IPS DF 4.7 (cell line): ENCODE measurements at regions not wholly inside any gene's neighbourhood (a gene's known extent, or its start where the extent isn't known, plus 50 kb on each side); places are given as distances from the start of the nearest gene placed in this dataset.

Experiments
- DNase-seq: peaks from one replicate; pipeline ENCODE4 v3.0.0-alpha.2; 2013; ENCODE audit warnings: low spot score; ENCODE audit errors: extremely low read depth

DNA sequence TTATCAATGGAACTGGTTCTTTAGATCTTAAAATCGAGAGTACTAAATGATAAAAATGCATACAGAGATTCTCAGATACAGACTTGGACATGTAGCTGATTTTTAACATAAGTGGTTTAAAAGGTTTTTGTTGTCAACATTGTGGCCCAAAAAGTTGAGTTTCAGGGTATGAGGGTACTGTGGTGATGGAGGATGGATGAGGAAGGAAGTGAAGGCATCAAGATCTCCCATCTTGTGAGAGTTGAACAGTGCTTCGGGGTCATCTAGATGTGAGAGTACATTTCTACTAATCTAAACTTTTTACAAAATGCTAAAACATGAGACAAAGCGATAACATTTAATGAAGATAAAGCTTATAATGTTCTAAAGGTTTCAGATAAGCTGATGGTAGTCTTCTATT is 452.6 kb downstream of the PCNX1 start:
- DNase-seq: no peak

- no peak for DNase-seq
Measured at GRCh38 chr14:71361336-71361735, 454.1 kb downstream of the PCNX1 start.

- no peak for DNase-seq
Measured at GRCh38 chr14:71361874-71362273, 454.6 kb downstream of the PCNX1 start.

GRCh38 chr14:71362282-71362681 is 455.0 kb downstream of the PCNX1 start:
- DNase-seq: no peak

DNA sequence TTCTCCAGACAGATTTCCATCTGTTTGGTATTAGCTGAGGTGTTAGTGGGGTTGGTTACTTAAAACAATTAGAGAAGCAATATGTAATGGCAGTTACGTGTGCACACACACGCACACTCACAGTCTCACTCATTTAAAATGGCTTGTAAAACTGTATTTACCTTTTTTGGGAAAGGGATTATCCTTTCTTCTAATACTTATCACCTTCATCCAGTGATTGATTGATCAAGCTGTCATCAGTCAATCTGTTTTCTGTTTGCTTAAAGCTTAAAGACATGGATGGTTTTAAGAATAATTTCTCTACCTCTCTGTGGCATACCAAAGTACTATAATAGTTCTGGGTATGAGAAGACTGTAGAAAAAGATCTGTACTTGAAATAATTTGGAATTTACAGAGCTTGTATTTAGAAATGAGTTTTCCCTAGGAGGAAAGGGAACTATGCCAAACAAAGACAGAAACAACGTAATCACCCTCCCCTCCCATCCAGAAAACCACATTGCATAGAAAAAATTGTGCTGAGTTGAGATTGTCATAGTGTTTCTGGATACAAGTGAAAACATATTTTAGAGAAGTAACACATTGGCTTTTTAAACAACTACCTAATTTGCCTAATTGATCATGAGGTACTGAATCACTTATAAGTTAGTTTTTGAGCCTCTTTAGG is 455.8 kb downstream of the PCNX1 start:
- DNase-seq: no peak

DNA sequence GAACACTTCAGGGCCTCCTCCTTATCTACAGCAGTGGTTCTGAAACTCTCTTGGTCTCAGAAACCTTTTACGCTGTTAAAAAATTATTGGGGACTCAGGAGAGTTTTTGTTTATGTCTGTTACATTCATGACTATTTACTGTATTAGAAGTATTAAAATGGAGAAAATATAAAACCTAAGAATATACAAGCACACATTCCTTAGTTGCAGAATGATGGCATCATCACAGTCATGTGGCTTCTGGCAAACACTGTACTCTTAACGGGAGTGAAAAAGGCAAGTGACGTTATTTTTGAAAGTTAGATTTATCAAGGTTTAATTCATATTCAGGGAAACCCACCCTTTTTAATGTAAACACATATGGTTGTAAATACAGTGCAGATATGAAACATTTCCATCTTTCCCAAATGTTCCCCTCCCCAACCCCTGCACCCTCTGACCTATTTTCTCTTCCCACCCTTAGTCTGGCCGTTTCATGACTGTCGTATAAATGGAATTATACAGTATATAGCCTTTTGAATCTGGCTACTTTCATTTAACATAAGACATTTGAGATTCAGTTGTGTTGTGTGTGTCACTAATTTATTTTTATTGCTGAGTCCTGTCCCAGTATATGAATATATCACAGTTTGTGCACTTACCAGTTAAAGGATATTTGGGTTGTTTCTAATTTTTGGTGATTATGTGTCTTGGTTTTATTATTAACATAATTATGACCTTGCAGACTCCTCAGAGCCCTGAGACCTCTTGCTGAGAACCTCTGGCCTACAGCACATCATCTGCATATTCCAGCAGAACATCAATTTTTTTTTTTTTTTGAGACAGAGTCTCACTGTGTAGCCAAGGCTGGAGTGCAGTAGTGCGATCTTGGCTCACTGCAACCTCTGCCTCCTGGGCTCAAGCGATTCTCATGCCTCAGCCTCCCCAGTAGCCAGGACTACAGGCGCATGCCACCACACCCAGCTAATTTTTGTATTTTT is 457.0 kb downstream of the PCNX1 start:
- no peak for DNase-seq

DNA sequence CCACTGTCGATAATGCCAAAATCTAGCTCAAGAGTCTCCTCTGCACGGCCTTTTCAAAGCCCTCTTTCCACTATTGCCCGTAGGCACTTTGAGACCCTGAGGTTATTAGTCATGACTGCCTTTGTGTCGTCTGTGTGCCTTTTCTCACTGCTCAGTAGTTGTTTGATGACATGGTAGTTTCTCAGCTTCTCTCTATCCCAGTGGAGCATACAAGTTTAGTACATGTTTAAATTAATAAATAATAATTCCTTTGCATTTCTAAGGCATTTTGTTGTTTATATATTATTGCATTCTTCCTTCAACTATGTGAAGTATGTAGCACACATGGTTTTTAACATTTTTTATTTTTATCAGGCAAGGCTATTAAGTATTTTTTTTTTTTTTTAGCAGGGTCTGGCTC is 458.1 kb downstream of the PCNX1 start:
- no peak for DNase-seq

DNA sequence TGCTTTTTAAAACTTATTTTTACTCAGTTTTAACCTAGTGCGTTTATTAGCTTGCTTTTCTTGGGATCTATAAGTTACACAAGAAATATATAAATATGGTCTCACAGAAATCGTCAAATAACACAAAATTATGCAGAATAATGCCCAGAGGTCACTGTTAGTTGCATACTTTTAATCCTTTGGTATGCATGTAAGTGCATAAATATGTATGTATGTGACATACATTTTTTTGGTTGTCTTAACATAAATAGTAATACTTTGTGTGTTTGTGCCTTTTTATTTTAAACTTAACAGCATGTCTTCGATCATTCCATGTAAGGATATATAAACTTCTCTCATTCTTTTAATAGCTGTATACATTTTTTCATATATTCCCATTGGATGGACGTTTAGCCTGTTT is 459.6 kb downstream of the PCNX1 start:
- DNase-seq: no peak

DNA sequence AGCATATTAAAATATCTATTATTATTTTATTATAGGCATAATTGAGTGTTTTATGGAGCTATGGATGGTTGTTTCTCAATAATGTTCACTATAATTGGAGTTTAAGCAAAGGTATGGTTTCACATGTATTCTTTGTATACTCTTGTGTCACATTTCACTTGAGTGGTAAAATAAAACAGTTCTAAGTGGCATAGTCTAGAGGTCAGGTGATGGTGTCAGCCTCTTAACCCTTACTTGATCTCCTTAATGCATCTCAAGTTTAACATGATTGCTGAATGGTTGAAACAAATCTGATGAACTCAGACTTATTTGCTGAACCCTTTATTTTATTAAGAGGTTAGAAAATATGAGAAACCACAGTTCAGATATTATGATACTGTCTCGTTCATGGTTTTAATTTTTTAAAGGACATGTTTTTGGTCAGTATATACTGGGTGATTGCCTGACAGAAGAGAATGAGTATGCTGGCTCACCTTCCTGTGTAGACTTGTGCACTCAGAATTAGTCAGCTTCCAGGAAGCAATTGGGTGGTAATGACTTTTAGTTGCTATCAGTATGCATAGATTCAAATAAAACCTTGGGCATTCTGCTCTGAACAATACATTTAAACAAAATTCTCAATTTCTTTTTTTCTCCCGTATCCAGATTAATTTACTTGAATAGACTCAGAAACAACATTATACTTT is 464.6 kb downstream of the PCNX1 start:
- DNase-seq: no peak

DNA sequence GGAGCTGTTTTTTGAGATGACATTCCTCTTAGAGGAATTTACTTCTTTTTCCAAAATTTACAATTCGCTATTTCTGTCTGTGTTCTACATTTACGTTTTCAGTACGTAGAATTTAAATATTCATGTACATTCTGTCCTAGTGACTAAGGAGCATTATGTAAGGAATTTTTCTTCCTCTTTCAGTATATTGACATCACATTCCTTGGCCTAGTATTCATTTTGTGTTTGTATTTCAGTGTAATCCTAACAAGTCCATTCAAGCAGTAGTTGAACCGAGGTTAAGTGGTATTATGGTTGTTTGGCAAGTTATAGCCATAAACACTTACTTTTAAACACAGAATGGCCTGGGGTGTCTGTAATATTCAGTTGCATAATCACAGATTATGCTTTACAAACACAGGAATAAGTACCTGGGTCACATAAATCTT is 465.2 kb downstream of the PCNX1 start:
- DNase-seq: no peak

DNA sequence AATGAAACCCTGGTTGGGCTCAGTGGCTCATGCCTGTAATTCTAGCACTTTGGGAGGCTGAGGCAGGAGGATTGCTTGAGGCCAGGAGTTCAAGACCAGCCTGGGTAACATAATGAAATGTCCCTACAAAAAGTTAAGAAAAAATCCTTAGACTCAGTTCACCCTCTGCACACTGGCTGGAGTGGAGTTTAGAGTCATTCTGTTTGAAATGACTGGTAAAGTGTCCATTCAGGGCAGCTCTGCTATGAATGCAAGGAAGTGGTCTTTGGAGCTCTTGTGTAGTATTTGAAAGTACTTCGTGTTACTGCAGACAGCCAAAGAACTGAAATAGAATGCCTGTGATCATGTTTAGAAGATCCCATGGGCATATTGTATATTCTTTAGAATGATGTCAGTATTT is 466.5 kb downstream of the PCNX1 start:
- DNase-seq: no peak

GRCh38 chr14:71374989-71375388 is 467.7 kb downstream of the PCNX1 start:
- no peak for DNase-seq

GRCh38 chr14:71377099-71377498 is 469.8 kb downstream of the PCNX1 start:
- no peak for DNase-seq

DNA sequence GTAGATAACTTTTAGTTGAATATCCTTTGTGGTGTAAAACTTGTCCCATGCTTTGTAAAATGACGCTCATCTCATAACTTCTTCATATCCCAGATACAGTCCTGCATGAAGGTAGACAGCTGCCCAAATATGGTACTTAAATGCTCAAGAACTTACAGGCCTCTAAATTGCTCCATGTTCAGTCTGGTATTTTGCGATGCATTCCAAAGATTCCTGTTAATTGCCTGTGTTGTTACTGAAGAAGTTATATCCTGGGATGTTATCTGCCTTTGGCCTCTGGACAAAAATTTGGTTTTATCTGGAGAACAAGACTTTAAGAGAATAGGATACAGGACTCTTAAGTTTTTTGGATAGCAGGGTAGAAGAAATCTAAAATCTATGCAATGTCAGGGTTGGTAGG is 473.0 kb downstream of the PCNX1 start:
- DNase-seq: no peak

DNA sequence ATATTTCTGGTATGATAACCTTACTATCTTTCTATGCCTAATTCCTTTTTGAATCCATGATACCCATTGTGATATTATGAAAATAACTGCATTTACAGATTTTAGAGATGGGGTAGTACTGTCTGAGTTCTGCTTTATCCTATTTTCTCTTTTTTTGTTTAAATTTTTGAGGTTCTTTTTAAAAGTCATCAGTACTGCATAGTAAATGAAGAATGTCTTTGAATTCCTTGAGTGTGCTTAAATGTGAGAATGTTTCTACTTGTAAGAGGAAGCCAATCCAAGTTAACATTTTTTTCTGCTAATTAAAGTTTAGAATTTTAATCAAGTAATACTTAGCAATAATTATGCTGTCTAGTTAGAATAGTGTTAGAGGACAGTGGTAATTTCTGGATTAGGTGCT is 474.6 kb downstream of the PCNX1 start:
- DNase-seq: no peak

- no peak for DNase-seq
Measured at GRCh38 chr14:71382315-71382714, 475.1 kb downstream of the PCNX1 start.

DNA sequence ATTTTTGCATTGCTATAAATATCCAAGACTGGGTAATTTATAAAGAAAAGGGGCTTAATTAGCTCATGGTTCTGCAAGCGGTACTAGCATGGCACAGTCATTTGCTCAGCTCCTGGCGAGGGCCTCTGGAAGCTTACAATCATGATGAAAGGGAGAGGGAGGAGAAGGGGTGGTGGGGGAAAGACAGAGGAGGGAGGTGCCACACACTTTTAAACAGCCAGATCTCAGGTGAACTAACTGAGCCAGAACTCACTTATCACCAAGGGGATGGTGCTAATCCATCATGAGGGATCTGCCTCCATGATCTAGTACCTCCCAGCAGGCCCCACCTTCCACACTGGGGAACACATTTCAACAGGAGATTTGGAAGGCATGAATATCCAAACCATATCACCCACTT is 476.3 kb downstream of the PCNX1 start:
- no peak for DNase-seq

GRCh38 chr14:71384007-71384845 is 477.0 kb downstream of the PCNX1 start:
- no peak for DNase-seq

GRCh38 chr14:71387753-71388152 is 480.5 kb downstream of the PCNX1 start:
- DNase-seq: no peak

DNA sequence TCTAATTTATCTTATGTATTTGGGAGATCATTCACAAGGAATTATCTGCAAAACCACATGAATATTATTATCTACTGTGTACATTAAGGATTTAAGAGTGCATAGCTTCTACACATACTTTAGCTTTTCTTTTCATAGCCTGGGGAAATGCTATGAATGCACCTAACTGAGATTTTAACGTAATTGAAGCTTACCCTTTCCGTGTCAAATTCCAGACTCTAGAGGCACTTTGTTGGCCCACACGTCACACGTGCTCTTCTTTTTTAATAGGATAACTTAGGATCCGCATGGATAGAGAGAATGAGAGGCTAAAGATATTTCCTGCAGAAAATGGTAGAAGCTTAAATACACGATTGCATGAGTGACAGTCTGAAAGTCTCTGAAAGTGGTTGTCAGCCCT is 481.1 kb downstream of the PCNX1 start:
- no peak for DNase-seq

- DNase-seq: no peak
Measured at GRCh38 chr14:71388862-71389261, 481.6 kb downstream of the PCNX1 start.
